Left lung (tissue), 4 donors: ENCODE measurements at regions not wholly inside any gene's neighbourhood (a gene's known extent, or its start where the extent isn't known, plus 50 kb on each side); places are given as distances from the start of the nearest gene placed in this dataset.

Source experiments
- ATAC-seq: fragments of 200-7000 bp; cut with Tn5 transposase; one replicate; pipeline ENCODE4 v1.9.1; 2020; ENCODE audit warnings: moderate library complexity
- DNase-seq, 4 donors: peaks; one replicate each; pipeline ENCODE4 v3.0.0-alpha.2; 2013 to 2020
- H3K27ac ChIP-seq, 2 donors: fragments of 200-600 bp; sonication (generic) in 1 of 2; one replicate each; pipeline versions ENCODE4 v1.5.0 to v1.8.0; 2020 to 2021
- H3K27me3 ChIP-seq, 2 donors: fragments of 200-600 bp; sonication (generic) in 1 of 2; one replicate each; pipeline versions ENCODE4 v1.5.0 to v1.8.0; 2020 to 2021
- H3K36me3 ChIP-seq, 2 donors: fragments of 200-600 bp; sonication (generic) in 1 of 2; one replicate each; pipeline versions ENCODE4 v1.5.0 to v1.8.0; 2020 to 2021
- H3K4me1 ChIP-seq, 2 donors: fragments of 200-600 bp; one replicate each; pipeline ENCODE4 v1.8.0; 2021
- H3K4me3 ChIP-seq, 2 donors: fragments of 200-600 bp; sonication (generic) in 1 of 2; one replicate each; pipeline versions ENCODE4 v1.5.0 to v1.8.0; 2020 to 2021; ENCODE audit warnings: mild to moderate bottlenecking in 1 of 2
- H3K9me3 ChIP-seq, 2 donors: fragments of 200-600 bp; sonication (generic) in 1 of 2; one replicate each; pipeline versions ENCODE4 v1.5.0 to v1.8.0; 2020 to 2021
- intact Hi-C, 2 donors: fragments of 100-400 bp; cut with DNase I; formaldehyde crosslinking; loops; one replicate each; pipeline versions ENCODE4 v1.11.2 to v1.14.2; 2022
- TF ChIP-seq, protein P1 (sequence below), 2 donors: fragments of 200-600 bp; sonication (generic) in 1 of 2; IDR thresholded peaks; one replicate each; pipeline versions ENCODE4 v1.5.0 to v1.8.0; 2021; ENCODE audit warnings: antibody characterized with exemption in 2 of 2
- donor health status: DM: no; HTN: yes; CAD: no.
- donor health status: DM: no; HTN: no; CAD: no.

DNA sequence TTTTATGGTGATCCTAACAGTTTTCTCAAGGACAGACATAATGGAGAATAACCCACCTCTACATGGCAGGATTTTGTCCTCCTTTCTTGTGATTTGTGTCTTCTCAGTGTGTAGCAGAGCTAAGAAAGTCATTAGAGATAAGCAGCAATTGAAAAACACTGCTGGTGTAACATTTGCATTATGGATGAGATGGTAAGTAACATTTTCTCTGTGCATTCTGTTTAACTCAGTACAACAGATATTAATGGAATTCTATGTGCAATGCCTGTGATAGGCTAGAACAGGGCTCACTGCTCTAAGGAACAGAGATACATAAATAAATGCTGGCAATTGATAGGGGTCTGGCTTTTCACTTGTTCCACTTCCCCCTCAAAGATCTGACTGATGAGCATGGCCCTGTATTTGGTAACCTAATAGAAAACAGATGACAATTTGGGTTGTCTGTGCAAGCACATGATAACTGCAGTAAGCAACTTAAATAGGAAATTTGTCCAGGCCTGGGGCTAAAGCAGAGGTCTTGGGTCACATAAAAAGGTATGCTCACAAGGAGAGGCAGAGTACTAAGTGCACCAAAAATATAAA is 560.3 kb upstream of the POM121L12 start:
- Histone ChIP-seq H3K36me3 (no peaks in the 10 kb centered on the region), H3K27me3 (no peaks in the 10 kb centered on the region), H3K4me3 (no peak overlapping the region), H3K4me1 (no peaks in the 10 kb centered on the region), H3K27ac (no peak overlapping the region), H3K9me3 (peaks cover 0 to 4% of the 10 kb centered on the region in 2 donors)
- TF ChIP-seq, protein P1, sequence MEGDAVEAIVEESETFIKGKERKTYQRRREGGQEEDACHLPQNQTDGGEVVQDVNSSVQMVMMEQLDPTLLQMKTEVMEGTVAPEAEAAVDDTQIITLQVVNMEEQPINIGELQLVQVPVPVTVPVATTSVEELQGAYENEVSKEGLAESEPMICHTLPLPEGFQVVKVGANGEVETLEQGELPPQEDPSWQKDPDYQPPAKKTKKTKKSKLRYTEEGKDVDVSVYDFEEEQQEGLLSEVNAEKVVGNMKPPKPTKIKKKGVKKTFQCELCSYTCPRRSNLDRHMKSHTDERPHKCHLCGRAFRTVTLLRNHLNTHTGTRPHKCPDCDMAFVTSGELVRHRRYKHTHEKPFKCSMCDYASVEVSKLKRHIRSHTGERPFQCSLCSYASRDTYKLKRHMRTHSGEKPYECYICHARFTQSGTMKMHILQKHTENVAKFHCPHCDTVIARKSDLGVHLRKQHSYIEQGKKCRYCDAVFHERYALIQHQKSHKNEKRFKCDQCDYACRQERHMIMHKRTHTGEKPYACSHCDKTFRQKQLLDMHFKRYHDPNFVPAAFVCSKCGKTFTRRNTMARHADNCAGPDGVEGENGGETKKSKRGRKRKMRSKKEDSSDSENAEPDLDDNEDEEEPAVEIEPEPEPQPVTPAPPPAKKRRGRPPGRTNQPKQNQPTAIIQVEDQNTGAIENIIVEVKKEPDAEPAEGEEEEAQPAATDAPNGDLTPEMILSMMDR (IDR thresholded peaks at IDR 0.05): no peak
- DNase-seq: no peak
- intact Hi-C loops: no loop called here
- no peak for ATAC-seq

GRCh38 chr7:52473756-52474155 is 561.7 kb upstream of the POM121L12 start:
- no peak for DNase-seq
- intact Hi-C loops: no loop called here
- no peak overlapping the region for H3K27ac ChIP-seq
- H3K4me1 ChIP-seq: no peaks in the 10 kb centered on the region
- no peak overlapping the region for H3K4me3 ChIP-seq
- TF ChIP-seq, protein P1 (IDR thresholded peaks at IDR 0.05): no peak
- no peak for ATAC-seq
- H3K36me3 ChIP-seq: no peaks in the 10 kb centered on the region
- no peaks in the 10 kb centered on the region for H3K27me3 ChIP-seq
- H3K9me3 ChIP-seq: peaks cover 0 to 4% of the 10 kb centered on the region in 2 donors

DNA sequence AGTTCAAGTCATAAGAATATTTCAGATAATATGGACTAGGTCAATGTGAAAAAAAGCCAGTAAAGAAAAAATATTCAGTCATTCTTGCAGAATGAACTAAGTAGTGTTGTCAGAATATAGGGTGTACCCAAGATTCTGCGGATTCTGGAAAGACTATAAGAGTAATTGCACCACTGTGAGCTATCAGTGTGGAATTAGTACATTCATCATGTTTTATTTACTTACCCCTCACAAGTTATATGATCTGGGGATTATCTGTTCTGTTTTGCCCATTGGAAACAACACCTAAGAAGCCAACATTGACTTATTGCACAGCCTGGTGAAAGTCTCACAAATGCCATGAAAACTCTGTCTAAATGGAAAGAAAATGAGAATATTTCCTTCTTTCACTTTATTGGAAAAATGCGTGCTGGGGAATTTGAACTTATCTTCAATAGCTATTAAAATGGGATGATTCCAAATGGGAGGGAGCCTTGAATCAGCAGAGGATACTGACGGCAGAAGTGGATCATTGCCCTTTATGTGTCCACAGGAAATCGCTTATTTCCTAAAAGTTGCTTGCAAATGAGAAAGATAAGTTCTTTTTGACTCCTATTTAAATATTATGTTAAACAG is 563.3 kb upstream of the POM121L12 start:
- H3K27ac ChIP-seq: no peak overlapping the region
- no peak overlapping the region for H3K4me3 ChIP-seq
- no peak for DNase-seq
- no peaks in the 10 kb centered on the region for H3K36me3 ChIP-seq
- no peaks in the 10 kb centered on the region for H3K27me3 ChIP-seq
- H3K4me1 ChIP-seq: no peaks in the 10 kb centered on the region
- no peak for ATAC-seq
- intact Hi-C loops: no loop called here
- TF ChIP-seq, protein P1 (IDR thresholded peaks at IDR 0.05): no peak
- peaks cover 0 to 4% of the 10 kb centered on the region in 2 donors for H3K9me3 ChIP-seq

DNA sequence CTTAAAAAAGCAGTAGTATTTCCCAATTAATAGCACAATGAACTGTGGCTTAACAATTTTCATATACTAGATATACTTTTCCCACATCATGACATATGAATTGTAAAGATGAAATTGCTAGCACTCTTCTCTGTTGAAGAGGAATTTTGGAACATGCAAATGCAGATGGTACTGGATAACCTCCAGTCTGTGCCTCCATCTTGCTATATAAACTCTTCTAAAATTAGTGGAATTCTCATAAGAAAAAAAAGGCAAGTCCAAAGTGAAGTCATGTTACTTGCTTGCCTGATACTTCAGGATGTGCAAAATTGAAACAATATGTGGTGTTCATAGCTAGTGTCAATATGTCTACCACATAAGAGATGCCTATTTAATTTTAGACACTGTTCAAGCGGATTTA is 570.2 kb upstream of the POM121L12 start:
- H3K36me3 ChIP-seq: no peaks in the 10 kb centered on the region
- H3K4me3 ChIP-seq: no peak overlapping the region
- TF ChIP-seq, protein P1 (IDR thresholded peaks at IDR 0.05): no peak
- H3K27me3 ChIP-seq: no peaks in the 10 kb centered on the region
- DNase-seq: no peak
- ATAC-seq: no peak
- no peaks in the 10 kb centered on the region for H3K4me1 ChIP-seq
- intact Hi-C loops: no loop called here
- H3K27ac ChIP-seq: no peak overlapping the region
- H3K9me3 ChIP-seq: no peaks in the 10 kb centered on the region

DNA sequence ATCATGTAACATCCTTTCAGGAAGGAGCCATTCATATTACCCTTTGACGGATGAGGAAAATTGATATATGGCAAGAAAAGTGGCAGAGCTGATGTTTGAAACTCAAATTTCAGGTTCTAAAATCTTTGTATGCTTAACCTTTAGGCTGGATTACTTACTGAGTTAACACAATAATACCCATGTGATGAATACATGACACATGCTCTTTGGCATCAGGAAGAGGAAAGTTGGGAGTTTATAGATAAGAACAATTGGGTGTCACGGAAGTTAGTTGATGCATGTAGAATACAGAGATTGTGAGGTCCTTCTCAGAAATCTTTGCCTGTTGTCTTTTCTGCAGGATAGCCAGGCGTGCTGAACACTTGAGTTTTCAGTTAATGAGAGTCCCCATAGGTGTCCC is 572.1 kb upstream of the POM121L12 start:
- Histone ChIP-seq H3K36me3 (no peaks in the 10 kb centered on the region), H3K27me3 (no peaks in the 10 kb centered on the region), H3K9me3 (no peaks in the 10 kb centered on the region), H3K4me3 (no peak overlapping the region), H3K27ac (no peak overlapping the region), H3K4me1 (no peaks in the 10 kb centered on the region)
- TF ChIP-seq, protein P1 (IDR thresholded peaks at IDR 0.05): no peak
- DNase-seq (no peak), ATAC-seq (no peak)
- intact Hi-C loops: no loop called here
